Activated T-cell treated with anti-CD3 and anti-CD28 coated beads for 4 hours (primary cell): ENCODE measurements at regions not wholly inside any gene's neighbourhood (a gene's known extent, or its start where the extent isn't known, plus 50 kb on each side); places are given as distances from the start of the nearest gene placed in this dataset.

Source experiments
- DNase-seq: peaks from one replicate; pipeline ENCODE4 v3.0.0-alpha.2; 2020

DNA sequence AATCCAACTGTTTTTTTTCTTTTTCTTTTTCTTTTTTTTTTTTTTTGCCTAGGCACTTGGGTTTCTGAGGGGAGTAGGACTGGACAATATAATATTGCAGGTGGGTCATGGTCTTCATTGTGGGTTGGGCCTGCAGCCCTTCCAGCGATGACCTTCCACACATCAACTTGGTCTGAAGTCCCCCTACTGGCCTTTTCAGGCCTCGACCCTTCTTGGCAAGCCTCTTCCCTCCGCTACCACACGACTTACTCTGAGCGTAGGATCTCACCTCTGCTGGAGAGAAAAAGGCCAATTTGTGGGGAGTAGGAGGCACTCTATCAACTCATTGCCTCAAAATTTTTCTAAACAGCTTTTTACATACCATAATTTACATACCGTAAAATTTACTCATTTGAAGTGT, 51.1 kb upstream of the GRIK3 start:
- no peak for DNase-seq

DNA sequence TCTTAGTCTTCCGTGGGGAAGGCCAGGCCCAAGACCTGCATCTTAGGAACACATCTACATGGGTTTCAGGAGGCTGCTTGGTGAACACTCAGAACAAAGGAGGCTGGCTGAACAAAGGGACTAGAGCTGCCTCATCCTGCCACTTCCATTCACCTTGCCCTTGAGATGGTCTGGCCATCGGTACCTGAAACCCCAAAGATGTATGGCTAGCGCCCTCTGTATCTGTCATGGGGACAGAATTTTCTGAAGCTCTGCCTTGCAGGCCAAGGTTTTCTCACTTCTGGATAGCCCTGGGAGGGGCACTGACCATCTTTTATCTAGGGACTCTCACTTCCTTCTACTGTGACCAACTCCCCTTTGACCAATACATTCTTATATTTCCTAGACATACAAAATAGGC, 55.4 kb upstream of the GRIK3 start:
- DNase-seq, result no peak

DNA sequence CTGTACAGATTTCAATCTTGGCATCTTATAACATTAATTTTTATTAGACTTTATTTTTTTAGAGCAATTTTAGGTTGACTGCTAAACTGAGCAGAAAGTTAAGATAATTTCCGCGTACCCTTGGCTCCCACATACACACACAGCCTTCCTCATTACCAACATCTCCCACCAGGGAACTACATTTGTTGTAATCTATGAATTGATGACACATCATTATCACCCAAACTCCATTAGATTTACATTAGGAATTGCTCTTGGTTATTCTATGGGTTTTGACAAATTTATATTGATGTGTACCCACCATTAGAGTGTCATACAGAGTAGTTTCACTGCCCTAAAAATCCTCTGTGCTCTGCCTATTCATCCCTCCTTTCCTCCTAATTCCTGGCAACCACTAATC, 56.4 kb upstream of the GRIK3 start:
- DNase-seq, result no peak

DNA sequence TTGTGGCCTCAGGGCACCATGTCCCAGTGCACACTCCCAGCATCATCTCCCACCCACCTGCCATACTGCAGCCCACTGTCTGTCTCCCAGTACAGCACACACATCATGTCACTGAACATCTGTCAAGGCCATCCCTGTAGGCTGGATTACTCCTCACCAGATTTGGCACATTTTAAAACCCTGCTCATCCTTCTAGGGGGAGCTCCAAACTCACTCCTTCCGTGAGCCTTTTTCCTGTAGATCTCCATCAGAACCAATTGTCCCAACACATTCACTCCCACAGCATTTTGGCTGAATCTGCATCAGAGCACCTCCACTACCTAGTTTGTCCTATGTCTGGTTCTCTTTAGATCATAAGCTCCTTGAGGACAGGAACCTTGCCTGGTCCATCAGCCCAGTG, 58.6 kb upstream of the GRIK3 start:
- no peak for DNase-seq

DNA sequence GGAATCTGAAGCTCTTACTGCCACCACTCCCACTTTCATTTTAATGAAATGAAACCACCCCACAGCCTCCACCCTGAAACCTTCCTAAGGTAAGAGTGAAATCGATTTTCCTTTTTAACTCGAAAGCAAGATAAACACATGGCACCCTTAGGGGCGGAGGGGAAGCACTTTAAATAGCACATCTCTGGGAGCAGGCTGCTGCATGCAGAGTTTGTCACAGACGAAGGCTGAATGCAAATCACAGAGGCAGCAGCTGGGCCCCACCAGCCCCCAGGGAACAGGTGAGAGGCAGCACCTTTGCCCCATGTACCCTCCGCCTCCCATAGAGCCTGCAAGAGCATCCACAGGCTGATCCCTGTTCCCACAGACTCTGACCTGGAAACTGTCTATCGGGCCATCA, 60.0 kb upstream of the GRIK3 start:
- DNase-seq, result no peak

DNA sequence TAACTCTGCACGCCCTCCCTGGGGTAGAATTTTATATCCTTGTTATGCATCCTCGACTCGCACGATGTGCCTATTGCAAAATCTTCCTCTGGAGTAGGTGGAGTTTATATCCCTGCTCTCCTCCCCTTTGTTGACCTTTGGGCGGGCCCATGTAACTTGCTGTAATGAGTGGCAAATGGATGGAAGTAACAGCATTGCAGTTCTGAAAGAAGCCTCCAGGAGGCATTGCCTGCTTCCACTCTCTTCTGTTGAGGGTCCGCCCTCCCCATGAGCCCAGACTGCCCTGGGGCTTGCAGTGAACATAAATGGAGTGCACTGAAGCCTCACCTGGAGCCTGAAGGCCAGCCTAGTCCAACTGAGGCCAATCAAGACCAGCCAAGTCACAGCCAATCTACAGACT, 62.2 kb upstream of the GRIK3 start:
- DNase-seq, result no peak

DNA sequence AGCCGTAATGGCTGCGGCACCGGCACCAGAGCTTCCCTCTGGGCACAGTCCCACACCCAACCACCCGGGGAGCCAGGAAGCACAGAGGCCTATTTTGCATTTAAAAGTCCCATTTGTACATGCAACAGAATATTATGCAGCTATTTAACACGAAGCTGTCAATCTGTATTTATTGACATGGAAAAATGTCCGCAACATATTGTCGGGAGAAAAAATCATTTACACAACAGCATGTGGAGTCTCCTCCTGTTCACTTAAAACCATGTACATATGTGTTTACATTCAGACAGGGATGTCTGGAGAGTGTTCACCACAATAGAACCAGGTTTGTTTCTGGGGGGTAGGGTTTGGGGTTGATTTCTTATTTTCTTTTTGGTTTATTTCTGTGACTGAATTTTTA, 63.4 kb upstream of the GRIK3 start:
- no peak for DNase-seq

DNA sequence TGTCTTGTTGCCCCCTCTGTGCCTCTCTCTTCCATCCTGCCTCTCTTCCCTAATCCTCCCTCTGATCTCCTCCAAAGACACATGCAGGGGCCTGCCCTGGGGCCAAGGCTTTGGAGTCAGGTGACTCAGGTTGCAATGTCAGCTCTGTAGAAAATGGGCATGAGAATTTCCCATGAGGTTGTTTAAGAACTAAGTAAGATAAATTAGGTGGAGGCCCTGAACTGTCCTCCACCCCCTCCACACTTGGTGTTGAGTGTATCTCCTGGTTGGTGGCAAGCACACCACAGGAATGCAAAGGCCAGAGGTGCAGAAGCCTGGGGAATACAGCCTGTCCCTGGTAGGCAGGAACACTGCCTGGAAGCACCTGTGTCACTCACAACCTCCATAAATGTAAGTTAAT, 63.9 kb upstream of the GRIK3 start:
- no peak for DNase-seq

DNA sequence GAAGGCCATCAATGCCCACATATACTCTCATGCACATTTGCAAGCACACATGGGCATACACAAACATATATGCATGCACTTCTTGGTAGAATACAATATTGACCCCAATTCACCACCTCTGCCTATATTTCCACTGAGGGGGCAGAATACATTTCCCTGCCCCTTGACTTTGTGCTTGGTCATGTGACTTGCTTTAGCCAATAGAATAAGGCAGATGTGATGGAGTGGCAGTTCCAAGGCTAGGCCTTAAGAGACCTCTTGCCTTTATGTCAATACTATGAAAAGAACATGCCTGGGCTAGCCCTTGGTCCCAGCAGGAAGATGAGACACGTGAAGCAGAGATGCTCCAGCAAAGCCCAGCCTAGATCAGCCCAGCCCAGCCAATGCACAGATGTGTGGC, 66.0 kb upstream of the GRIK3 start:
- DNase-seq, result no peak

DNA sequence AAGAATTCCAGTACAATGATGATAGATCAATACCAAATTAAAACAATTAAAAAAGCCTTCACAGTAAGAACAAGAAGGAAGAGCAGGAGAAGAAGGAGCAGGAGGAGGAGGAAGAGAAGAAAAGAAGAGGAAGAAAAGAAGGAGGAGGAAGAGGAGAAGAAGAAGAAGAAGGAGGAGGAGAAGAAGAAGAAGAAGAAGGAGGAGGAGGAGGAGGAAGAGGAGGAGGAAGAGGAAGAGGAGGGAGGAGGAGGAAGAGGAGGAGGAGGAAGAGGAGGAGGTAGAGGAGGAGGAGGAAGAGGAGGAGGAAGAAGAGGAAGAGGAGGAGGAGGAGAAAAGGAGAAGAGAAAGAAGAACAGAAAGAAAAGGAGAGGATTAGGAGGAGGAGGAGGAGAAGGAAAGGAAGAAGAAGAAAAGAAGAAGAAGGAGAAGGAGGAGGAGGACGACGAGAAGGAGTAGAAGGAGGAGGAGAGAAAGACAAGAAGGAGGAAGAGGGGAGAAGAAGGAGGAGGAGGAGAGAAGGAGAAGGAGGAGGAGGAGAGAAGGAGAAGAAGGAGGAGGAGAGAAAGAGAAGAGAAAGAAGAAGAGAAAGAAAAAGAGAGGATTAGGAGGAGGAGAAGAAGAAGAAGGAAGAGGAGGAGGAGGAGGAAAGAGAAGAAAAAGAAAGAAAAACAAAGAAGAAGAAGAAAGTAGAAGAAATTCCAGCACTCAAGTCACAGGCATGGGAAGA, 68.5 kb upstream of the GRIK3 start:
- DNase-seq, result no peak

DNA sequence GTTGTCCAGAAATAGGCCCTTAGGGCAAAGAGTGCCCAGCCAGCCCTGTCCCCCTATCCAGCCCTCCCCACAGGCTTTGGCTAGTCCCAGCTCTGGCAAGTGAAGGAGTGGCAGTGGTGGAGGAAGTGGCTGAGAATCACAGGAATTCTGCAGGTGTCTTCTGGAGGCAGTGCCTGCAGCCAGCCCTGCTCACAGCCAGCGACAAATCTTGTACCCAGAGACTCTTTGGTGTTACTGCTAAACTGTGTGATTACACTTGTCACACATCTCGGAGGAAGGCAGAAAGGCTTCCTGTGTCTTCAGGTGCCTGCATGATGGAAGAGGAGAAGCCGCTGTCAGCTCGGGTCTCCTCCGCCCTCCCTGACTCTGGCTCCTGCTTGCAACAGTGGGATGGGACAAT, 71.6 kb upstream of the GRIK3 start:
- DNase-seq, result no peak

DNA sequence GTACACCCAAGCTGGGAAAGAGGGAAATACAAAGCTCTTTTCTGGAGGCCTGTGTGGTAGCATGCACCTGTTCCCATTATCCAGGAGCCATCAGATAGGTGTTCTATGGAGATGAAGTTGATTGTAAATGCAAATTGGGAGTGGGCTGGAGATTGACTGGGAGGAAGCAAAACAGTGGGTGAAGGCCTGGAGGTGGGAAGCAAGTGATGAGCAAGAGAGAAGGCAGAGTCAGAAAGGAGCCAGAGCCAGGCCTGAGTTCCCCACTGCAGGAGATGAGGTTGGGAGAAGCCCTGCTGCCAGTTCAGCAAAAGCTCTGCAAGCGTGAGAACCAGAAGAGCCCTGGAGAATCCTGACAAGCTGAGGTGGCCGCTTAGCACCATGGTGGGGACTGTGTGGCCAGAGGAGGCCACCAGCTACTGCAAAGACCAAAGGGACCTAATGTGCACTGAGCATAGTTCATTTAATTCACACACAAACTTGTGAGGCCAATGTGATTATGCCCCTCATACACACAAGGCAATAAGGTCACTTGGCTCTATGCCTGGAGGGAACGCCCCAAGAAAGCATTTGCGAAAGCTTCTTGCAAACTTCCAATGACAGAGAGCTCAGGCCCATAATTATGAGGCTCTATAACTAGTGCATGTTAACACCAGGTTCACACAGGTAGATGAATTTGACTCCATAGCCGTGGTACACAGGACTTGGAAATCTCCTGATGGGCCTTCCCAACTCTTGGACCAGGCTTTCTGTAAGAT, 73.0 kb upstream of the GRIK3 start:
- no peak for DNase-seq

DNA sequence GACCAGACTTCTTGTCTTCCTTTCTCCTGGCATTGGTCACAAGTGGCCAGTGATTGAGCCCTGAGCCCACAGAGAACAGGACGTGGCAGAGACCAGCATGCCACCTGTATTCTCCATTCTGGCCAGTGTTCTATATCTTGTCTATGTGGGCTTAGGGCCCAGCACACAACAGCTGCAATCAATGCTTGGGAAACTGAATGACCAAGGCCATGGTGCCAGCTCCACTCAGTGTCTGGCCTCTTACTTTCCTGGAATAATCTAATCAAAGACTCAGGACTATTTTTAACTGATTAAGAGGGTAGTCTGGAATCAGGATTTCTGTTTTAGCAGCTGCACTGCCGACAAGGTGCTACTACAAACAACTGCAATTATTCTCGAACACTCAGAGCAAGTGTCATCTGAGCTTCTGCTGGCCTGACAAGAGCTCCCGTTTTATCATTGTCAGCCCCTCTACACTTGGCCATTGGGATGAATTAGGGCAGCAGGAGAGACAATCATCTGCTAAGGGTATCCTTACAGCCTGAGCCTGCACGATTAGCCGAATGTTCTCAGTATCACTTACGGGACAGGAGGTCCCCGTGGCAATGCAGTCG, 74.4 kb upstream of the GRIK3 start:
- DNase-seq, result no peak

DNA sequence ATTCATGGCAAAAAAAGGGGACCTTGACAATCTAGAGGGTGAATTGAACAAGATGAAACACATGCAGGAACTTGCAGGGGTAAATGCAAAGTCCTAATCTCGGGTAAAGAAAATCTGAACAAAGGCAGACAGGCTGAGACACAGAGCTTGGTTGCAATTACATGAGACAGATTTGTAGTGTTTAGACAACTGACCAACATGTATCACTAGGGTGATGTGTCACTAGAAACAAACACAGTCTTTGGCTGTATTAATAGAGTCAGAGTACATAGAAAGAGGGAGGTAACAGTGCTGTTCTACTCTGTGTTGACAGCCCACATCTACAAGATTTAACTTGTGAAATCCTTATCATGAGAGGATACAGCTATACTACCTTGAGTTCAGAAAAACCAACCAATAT, 78.1 kb upstream of the GRIK3 start:
- no peak for DNase-seq

DNA sequence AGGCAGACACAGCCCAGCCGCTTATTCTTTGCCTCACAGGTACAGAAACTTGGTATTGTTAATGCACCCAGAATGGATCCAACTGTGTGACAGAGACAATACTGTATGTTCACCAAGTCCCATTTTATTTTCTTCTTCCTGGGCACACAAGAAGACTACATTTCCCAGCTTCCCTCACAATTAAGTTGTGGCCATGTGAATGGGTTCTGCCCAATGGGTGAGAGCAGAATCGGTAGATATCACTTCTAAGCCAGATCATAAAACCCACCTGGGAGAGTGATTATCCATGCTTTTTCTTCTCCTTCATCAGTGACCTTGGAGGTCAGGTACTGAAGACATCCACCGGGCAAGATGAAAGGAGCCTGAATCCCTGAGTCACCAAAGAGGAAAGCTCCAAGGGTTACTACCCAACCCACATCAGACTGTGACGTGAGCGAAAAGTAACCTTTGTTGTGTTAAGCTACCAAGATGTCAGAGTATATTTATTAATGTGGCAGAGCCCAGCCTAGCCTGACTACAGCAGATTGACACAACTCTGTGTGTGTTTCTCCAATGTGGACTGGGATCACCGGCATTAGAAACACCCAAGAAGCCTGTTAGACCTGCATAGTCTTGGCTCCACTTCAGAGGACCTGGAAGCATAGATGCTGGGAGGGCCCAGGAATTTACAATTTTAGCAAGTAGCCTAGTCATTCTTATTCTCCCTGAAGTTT, 79.1 kb upstream of the GRIK3 start:
- no peak for DNase-seq

DNA sequence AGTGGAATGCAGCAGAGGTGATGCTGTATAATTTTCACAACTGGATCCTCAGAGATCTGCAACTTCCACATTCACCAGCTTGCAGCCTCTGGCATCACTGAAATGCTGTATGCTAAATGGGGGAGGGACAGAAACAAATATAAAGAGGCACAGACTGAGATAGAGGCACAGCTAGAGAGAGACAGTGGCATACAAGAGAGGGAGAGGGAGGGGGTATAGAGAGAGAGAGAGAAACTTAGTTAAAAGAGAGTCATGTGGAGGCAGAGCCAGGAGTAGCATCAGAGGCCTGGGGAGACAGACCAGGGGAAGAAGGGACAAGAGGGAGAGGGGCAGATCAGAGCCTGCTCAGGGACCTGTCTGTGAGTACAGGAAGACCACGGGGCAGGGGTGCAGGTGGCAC, 84.5 kb upstream of the GRIK3 start:
- DNase-seq, result no peak

DNA sequence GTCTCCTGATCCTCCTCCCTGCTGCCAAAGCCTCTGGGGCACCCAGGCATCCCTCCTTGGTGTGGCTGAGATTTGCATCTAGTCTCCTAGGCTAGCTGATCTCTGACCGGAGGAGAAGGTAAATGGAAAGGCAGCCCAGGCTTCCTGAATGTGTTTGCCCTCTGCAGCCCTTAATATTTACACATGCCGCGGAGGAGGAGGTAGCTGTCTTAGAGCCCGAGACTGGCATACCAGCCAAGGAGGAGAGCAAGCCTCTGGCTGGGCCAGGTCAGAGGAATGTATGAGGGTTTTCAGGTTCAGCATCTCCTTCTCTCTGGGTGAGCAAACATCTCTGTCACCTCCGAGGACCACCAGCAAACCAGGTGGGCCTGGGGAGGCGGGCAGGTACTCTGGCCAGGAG, 86.0 kb upstream of the GRIK3 start:
- DNase-seq, result no peak

DNA sequence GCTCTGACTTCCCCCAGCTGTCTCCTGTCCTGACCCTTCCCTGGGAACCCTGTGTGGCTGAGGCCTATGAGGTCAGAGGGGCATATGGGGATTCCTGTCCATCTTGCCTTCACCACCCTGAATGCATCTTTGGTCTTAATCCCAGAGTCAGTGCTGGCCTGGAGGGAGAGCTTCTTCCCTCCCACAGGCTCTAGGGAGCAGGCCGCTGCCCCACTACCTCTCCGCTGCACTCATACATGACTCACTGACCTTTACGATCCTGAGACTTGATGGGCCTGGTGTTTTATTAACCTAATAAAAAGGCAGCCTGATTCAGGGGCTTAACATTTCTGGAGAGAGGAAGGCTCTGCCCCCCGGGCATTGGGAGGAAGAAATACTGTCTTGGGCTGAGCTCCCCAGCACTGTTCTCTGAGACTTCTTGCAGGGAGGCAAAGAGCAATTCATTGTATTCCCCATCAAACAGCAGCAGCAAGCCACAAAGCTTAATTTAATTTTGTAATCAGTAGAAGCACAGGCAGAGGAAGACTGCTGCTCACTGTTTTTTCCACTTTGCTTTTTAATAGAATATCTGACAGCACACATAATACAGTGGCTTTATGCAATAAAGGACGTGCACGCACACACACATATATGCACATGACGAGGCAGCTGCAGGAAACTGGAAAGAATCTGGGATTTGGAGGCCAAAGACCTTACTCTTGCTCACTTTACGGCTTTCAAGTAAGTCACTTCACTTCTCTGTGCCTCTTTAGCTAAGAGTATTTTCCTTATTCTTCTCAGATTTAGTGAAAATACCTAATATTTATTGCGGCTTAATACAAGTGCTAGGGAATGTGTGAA, 89.2 kb upstream of the GRIK3 start:
- no peak for DNase-seq

DNA sequence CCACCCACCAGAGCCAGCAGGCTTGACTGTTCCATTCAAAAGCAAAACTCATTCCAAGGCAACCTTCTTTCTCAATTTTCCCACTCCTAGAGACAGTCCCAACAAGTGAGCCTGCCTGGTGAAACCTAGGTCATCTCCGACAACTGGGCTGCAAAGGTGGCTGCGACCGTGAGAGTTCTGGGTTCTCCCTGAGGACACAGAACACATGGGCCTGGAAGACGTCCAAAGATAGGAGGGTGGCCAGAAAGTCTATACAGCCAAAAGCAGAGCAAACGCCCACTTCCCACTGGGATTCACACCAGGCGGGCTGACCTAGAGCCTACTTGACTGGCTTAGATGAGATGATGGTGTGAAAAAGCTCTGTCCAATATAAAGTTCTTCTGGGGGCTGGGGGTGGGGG, 90.2 kb upstream of the GRIK3 start:
- no peak for DNase-seq

DNA sequence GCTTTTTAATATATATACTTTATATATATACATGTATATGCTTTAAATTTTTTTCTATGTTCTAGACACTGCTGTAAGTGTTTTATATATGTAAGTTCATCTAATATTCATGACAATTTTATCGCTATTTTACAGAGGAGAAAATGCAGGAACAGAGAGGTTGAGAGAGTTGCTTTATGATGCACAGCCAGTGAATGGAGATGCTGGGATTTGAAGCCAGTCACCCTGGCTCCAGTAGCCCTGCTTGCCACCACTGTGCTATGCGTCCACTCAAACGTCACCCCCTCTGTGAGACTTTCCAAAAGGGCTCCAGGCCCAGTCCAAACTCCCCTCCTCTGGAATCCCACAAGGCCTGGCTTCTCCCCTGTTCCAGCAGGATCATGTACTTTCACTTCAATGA, 91.0 kb upstream of the GRIK3 start:
- no peak for DNase-seq

DNA sequence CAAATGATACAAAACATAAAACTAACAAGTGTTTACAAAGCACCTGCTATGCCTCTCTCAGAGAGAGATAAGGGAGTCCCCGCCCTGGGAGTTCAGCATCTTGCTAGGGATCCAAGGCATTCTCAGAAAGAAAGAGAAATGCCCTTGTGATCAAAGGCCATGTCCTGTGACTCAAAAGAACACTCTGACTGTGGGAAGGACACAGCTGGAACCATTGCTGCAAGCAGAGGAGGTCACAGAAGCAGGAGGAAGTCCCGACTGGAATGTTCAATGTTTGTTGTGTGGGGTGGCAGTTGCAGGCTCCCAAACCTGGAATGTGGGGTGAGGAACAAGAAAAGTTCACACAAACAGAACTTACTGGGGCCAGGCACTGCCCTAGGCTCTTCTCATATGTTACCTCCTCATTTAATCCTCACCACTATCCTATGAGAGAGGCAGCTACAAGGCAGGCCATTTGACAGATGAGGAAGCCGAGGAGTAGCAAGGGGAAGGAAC, 93.0 kb upstream of the GRIK3 start:
- no peak for DNase-seq

DNA sequence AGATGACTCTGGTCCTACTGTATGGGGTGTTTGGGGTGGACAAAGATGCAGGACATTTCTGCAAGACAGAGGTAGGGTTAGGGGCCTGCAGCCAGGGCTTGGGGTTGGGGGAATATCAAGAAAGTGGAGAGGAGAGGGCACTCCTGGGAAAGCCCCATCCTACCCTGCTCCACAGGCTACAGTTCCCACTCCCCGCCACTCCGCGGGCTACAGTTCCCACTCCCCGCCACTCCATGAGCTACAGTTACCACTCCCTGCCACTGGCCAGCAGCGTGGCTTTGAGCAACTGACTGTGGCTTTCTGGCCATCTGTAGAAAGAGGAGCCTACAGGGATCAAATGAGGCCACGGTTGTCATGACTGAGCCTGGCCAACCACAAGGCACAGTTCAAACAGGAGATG, 93.8 kb upstream of the GRIK3 start:
- DNase-seq, result no peak
